PC-9 (cell line): ENCODE measurements at regions not wholly inside any gene's neighbourhood (a gene's known extent, or its start where the extent isn't known, plus 50 kb on each side); places are given as distances from the start of the nearest gene placed in this dataset.

ENCODE experiments used
- BruUV-seq: library from RNA; stranded (reverse); fragments of 400-500 nt; replicated peaks from 2 replicates; lab custom pipeline; 2021; lab: Mats Ljungman, UMichigan
- CTCF ChIA-PET: fragments of 300-600 bp; sonication (Branson Sonifier 250); formaldehyde crosslinking; loops from one replicate; lab custom pipeline; 2022; ENCODE audit warnings: antibody characterized with exemption; lab: Charles Lee
- POLR2A ChIA-PET: fragments of 300-600 bp; sonication (Branson Sonifier 250); formaldehyde crosslinking; loops from one replicate; lab custom pipeline; 2022; ENCODE audit warnings: antibody characterized with exemption; ENCODE audit not compliant: unreplicated experiment; lab: Charles Lee
- DNase-seq, 2 experiments: peaks; one replicate each; pipeline versions ENCODE4 v3.0.0 to v3.0.0-alpha.2; 2015 to 2022; ENCODE audit warnings: mixed read lengths in 1 of 2
- H2AFZ ChIP-seq: fragments of 200-600 bp; sonication (generic); 2 replicates; pipeline ENCODE4 v1.8.1; 2017; ENCODE audit warnings: antibody characterized with exemption
- H3F3A ChIP-seq: fragments of 200-600 bp; sonication (generic); 2 replicates; pipeline ENCODE4 v1.8.1; 2017; ENCODE audit warnings: antibody characterized with exemption, mild to moderate bottlenecking, low read depth; ENCODE audit not compliant: insufficient read depth
- H3K27ac ChIP-seq: fragments of 200-600 bp; sonication (generic); 2 replicates; pipeline ENCODE4 v1.6.1; 2016; ENCODE audit warnings: mixed run types
- H3K27me3 ChIP-seq: fragments of 200-600 bp; sonication (generic); 2 replicates; pipeline ENCODE4 v1.6.1; 2016; ENCODE audit warnings: low read depth, mixed run types; ENCODE audit not compliant: insufficient read depth
- H3K36me3 ChIP-seq: fragments of 200-600 bp; sonication (generic); 2 replicates; pipeline ENCODE4 v1.6.1; 2016; ENCODE audit warnings: low read depth, mixed run types
- H3K4me1 ChIP-seq: fragments of 200-600 bp; sonication (generic); replicated peaks from 2 replicates; pipeline ENCODE4 v1.6.1; 2016; ENCODE audit warnings: mixed run types; ENCODE audit not compliant: insufficient read depth
- H3K4me2 ChIP-seq: fragments of 200-600 bp; sonication (generic); 2 replicates; pipeline ENCODE4 v1.6.1; 2017; ENCODE audit warnings: mixed run types
- H3K4me3 ChIP-seq: fragments of 200-600 bp; sonication (generic); 2 replicates; pipeline ENCODE4 v1.6.1; 2016; ENCODE audit warnings: mixed run types
- H3K79me2 ChIP-seq: fragments of 200-600 bp; sonication (generic); 2 replicates; pipeline ENCODE4 v1.6.1; 2017; ENCODE audit warnings: low read depth, mixed run types
- H3K9me2 ChIP-seq: fragments of 200-600 bp; sonication (generic); 2 replicates; pipeline ENCODE4 v1.8.1; 2017; ENCODE audit warnings: mild to moderate bottlenecking; ENCODE audit not compliant: insufficient read depth
- H3K9me3 ChIP-seq: fragments of 200-600 bp; sonication (generic); 2 replicates; pipeline ENCODE4 v1.8.1; 2016; ENCODE audit warnings: low read depth; ENCODE audit not compliant: insufficient read depth
- H4K20me1 ChIP-seq: fragments of 200-600 bp; sonication (generic); 2 replicates; pipeline ENCODE4 v1.8.1; 2017; ENCODE audit not compliant: insufficient read depth
- CTCF ChIP-seq: fragments of 200-600 bp; sonication (generic); conservative IDR thresholded peaks from 2 replicates; pipeline ENCODE4 v1.6.1; 2017; ENCODE audit warnings: mixed run types, antibody characterized with exemption, mild to moderate bottlenecking, moderate library complexity
- EZH2 ChIP-seq: fragments of 200-600 bp; sonication (generic); IDR thresholded peaks from 2 replicates; pipeline ENCODE4 v1.8.0; 2017; ENCODE audit warnings: antibody characterized with exemption, low read depth
- intact Hi-C: fragments of 100-400 bp; cut with micrococcal nuclease; formaldehyde crosslinking; loops from one replicate; pipeline ENCODE4 v1.10.0; 2022; ENCODE audit not compliant: unreplicated experiment

- Histone ChIP-seq H3K4me2 (no peak overlapping the region), H3K9me3 (no peaks in the 10 kb centered on the region), H3K36me3 (no peaks in the 10 kb centered on the region), H3K27me3 (no peaks in the 10 kb centered on the region), H2AFZ (no peak overlapping the region), H3K27ac (no peak overlapping the region), H4K20me1 (no peaks in the 10 kb centered on the region), H3F3A (no peaks in the 10 kb centered on the region), H3K9me2 (no peaks in the 10 kb centered on the region), H3K4me3 (no peak overlapping the region), H3K79me2 (no peaks in the 10 kb centered on the region), H3K4me1 (no peaks in the 10 kb centered on the region)
- CTCF ChIA-PET: no interaction called here
- no TSS peak for BruUV-seq
- POLR2A ChIA-PET: no interaction called here
- DNase-seq: no peak
- no peak for TF ChIP-seq EZH2
- no peak for TF ChIP-seq CTCF
- intact Hi-C loops: no loop called here
Measured at GRCh38 chr4:175951794-175952193, 113.8 kb upstream of the WDR17 start.

GRCh38 chr4:175953116-175953515, 112.5 kb upstream of the WDR17 start:
- no peaks in the 10 kb centered on the region for H3F3A ChIP-seq
- no peak overlapping the region for H3K4me3 ChIP-seq
- H3K36me3 ChIP-seq: no peaks in the 10 kb centered on the region
- intact Hi-C loops: no loop called here
- no peak for DNase-seq
- ChIA-PET POLR2A (no interaction called here), CTCF (no interaction called here)
- H4K20me1 ChIP-seq: no peaks in the 10 kb centered on the region
- H3K9me2 ChIP-seq: no peaks in the 10 kb centered on the region
- H3K4me1 ChIP-seq: no peaks in the 10 kb centered on the region
- TF ChIP-seq CTCF: no peak
- H2AFZ ChIP-seq: no peak overlapping the region
- no peak overlapping the region for H3K27ac ChIP-seq
- BruUV-seq: no TSS peak
- H3K27me3 ChIP-seq: no peaks in the 10 kb centered on the region
- H3K79me2 ChIP-seq: no peaks in the 10 kb centered on the region
- no peak overlapping the region for H3K4me2 ChIP-seq
- no peaks in the 10 kb centered on the region for H3K9me3 ChIP-seq

- DNase-seq: no peak
- BruUV-seq: no TSS peak
- CTCF ChIA-PET: no interaction called here
Measured at GRCh38 chr4:175953960-175954521, 111.6 kb upstream of the WDR17 start.

More at GRCh38 chr4:175953960-175954521, 111.6 kb upstream of the WDR17 start:
- Histone ChIP-seq H3K4me3 (no peak overlapping the region), H3F3A (no peaks in the 10 kb centered on the region), H4K20me1 (no peaks in the 10 kb centered on the region), H3K27ac (no peak overlapping the region), H2AFZ (no peak overlapping the region), H3K9me3 (no peaks in the 10 kb centered on the region), H3K4me2 (no peak overlapping the region), H3K4me1 (no peaks in the 10 kb centered on the region), H3K79me2 (no peaks in the 10 kb centered on the region), H3K9me2 (no peaks in the 10 kb centered on the region), H3K27me3 (no peaks in the 10 kb centered on the region), H3K36me3 (no peaks in the 10 kb centered on the region)
- TF ChIP-seq CTCF: 0 out of 2 replicates have a peak, but pooled peaks have one; percentile 27
- TF ChIP-seq EZH2: no peak
- intact Hi-C loops: no loop called here
- POLR2A ChIA-PET: no interaction called here
